Cardiac muscle cell (in vitro differentiated cells and primary cell): ENCODE measurements at regions not wholly inside any gene's neighbourhood (a gene's known extent, or its start where the extent isn't known, plus 50 kb on each side); places are given as distances from the start of the nearest gene placed in this dataset.

ENCODE experiments used
- DNase-seq, 2 donors: peaks; one replicate each; pipeline versions ENCODE4 v3.0.0 to v3.0.0-alpha.2; 2010 to 2017; ENCODE audit warnings: low read depth in 1 of 2, low spot score in 1 of 2
- H3K27ac ChIP-seq: fragments of 200-600 bp; sonication (generic); 2 replicates; pipeline ENCODE4 v1.5.1; 2016
- H3K27me3 ChIP-seq: fragments of 200-600 bp; sonication (generic); 2 replicates; pipeline ENCODE4 v1.6.0; 2016; ENCODE audit warnings: control low read depth
- H3K36me3 ChIP-seq: fragments of 200-600 bp; sonication (generic); 2 replicates; pipeline ENCODE4 v1.5.1; 2016; ENCODE audit warnings: control low read depth
- H3K4me1 ChIP-seq: fragments of 200-600 bp; sonication (generic); 2 replicates; pipeline ENCODE4 v1.8.1; 2017; ENCODE audit warnings: low read depth, mild to moderate bottlenecking, mixed run types
- H3K4me3 ChIP-seq: fragments of 200-600 bp; sonication (generic); 2 replicates; pipeline ENCODE4 v1.5.1; 2016; ENCODE audit warnings: mild to moderate bottlenecking
- H3K9me3 ChIP-seq: fragments of 200-600 bp; sonication (generic); 2 replicates; pipeline ENCODE4 v1.5.1; 2017; ENCODE audit warnings: low read depth, mild to moderate bottlenecking, control low read depth
- TF ChIP-seq, protein P1 (sequence below): IDR thresholded peaks from 2 replicates; pipeline ENCODE4 v1.5.1; 2012; ENCODE audit warnings: low read depth, mild to moderate bottlenecking, low read length

DNA sequence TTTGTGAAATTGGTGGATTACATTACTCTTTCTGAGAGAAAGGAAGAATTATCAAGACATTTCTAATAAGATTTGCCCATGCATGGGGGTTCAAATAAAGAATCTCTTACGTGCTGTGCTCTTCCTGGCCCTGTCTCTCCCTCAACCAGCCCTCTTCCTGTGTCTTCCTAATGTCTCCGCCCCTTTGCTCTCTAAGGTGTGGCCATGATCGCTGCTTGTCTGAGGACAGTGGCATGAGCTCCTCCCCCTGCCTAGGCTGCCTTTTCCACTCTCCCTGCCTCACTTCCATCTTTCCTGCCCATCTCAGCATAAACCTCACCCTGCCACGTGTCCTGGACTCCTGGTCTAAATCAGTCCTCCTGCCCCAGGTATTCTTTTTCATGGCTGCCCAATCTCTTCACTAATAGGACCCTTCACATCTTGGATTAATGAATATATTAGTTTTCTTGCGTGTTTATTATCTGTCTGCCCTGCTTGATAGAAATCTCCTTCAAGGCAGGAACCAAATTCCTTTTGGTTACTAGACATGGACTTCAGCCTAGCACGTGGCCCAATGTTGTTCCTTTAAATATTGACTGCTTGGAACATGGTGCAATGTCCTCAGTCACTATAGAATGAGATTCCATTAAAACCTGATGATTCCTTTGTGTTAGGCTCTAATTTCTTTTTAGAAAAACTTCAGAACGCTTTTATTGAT lies 122.3 kb downstream of the MTRR start:
- TF ChIP-seq, protein P1, sequence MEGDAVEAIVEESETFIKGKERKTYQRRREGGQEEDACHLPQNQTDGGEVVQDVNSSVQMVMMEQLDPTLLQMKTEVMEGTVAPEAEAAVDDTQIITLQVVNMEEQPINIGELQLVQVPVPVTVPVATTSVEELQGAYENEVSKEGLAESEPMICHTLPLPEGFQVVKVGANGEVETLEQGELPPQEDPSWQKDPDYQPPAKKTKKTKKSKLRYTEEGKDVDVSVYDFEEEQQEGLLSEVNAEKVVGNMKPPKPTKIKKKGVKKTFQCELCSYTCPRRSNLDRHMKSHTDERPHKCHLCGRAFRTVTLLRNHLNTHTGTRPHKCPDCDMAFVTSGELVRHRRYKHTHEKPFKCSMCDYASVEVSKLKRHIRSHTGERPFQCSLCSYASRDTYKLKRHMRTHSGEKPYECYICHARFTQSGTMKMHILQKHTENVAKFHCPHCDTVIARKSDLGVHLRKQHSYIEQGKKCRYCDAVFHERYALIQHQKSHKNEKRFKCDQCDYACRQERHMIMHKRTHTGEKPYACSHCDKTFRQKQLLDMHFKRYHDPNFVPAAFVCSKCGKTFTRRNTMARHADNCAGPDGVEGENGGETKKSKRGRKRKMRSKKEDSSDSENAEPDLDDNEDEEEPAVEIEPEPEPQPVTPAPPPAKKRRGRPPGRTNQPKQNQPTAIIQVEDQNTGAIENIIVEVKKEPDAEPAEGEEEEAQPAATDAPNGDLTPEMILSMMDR, result no peak
- Histone ChIP-seq H3K36me3 (no peaks in the 10 kb centered on the region), H3K4me3 (no peak overlapping the region), H3K27ac (no peak overlapping the region), H3K9me3 (no peaks in the 10 kb centered on the region), H3K4me1 (no peaks in the 10 kb centered on the region), H3K27me3 (no peaks in the 10 kb centered on the region)
- DNase-seq, result no peak

DNA sequence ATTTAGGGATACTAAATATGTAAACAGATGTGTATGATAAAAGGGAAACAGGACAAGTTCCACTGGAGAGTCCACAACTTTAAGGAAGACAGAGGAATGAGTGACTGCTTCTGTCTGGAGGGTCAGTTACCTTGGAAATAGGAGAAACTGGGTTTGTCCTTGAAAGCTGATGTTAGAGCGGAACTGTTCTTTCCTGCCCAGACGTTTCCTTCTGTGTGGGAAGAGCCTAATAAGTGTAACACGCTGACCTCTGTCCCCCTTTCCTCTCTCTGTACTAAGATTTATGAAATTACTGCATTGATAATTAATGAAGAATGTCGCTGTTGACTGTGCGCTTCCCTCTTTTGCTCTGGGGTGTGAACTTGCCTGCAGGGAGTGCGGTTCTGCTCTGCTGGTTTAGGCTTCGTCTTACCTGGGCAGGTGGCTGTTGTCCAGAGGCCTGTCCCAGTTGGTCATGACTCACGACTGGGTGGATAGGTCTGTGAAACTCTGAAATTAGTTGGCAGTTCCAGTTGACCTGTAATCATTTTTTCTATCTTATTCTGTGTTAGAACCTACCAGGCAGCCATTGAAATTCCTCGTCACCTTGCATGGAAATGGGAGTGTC lies 126.8 kb downstream of the MTRR start:
- Histone ChIP-seq H3K36me3 (no peaks in the 10 kb centered on the region), H3K27me3 (no peaks in the 10 kb centered on the region), H3K9me3 (no peaks in the 10 kb centered on the region), H3K4me1 (no peaks in the 10 kb centered on the region), H3K27ac (no peak overlapping the region), H3K4me3 (no peak overlapping the region)
- no peak for DNase-seq
- TF ChIP-seq, protein P1, result no peak

DNA sequence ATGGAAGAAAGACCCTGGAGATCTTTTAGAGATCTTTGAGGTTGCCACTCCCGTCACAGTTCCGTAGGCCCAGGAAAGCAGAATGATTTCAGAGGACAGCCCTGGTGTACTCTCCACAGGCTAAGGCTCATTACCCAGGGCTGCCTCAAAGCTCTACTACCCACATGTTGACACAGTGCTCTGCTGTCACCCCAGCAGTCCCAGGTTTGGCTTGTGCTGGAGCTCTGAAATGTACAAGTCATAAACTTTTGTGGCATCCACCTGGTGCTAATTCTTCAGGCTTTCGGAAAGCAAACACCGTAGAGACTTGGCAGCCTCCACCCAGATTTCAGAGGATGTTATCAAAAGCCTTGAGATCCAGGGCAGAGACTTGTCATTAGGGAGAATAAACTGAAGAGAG lies 136.5 kb downstream of the MTRR start:
- no peak overlapping the region for H3K27ac ChIP-seq
- no peak for DNase-seq
- TF ChIP-seq, protein P1, result no peak
- no peaks in the 10 kb centered on the region for H3K4me1 ChIP-seq
- H3K36me3 ChIP-seq, result no peaks in the 10 kb centered on the region
- H3K27me3 ChIP-seq, result no peaks in the 10 kb centered on the region
- H3K4me3 ChIP-seq, result no peak overlapping the region
- no peaks in the 10 kb centered on the region for H3K9me3 ChIP-seq

DNA sequence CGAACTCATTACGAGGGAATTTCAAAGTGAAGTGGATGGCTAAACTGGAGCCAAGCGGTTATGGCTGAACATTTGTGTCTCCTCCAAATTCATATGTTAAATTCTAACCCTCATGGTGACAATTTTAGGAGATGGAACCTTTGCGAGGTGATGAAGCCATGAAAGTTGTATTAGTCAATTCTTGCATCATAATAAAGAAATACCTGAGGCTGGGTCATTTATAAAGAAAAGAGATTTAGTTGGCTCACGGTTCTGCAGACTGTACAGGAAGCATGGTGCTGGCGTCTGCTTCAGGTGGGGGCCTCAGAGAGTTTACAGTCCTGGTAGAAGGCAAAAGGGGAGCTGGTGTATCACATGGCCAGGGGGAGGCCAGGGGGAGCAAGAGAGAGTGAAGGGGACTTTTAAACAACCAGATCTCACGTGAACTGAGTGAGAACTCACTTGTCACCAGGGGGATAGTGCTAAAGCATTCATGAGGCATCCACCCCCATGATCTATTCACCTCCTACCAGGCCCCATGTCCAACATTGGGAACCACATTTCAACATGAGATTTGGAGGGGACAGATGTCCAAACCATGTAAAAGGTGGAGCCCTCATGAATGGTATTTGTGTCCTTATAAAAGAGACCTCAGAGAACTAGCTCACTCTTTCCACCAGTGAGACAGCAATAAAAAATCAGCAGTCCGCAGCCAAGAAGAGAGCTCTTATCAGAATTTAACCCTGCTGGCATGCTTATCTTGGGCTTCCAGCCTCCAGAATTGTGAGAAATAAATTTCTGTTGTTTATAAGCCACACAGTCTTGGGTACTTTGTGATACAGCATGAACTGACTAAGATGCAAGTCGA lies 143.4 kb downstream of the MTRR start:
- Histone ChIP-seq H3K27me3 (no peaks in the 10 kb centered on the region), H3K36me3 (no peaks in the 10 kb centered on the region), H3K9me3 (no peaks in the 10 kb centered on the region), H3K27ac (no peak overlapping the region), H3K4me1 (no peaks in the 10 kb centered on the region), H3K4me3 (no peak overlapping the region)
- TF ChIP-seq, protein P1, result no peak
- no peak for DNase-seq

DNA sequence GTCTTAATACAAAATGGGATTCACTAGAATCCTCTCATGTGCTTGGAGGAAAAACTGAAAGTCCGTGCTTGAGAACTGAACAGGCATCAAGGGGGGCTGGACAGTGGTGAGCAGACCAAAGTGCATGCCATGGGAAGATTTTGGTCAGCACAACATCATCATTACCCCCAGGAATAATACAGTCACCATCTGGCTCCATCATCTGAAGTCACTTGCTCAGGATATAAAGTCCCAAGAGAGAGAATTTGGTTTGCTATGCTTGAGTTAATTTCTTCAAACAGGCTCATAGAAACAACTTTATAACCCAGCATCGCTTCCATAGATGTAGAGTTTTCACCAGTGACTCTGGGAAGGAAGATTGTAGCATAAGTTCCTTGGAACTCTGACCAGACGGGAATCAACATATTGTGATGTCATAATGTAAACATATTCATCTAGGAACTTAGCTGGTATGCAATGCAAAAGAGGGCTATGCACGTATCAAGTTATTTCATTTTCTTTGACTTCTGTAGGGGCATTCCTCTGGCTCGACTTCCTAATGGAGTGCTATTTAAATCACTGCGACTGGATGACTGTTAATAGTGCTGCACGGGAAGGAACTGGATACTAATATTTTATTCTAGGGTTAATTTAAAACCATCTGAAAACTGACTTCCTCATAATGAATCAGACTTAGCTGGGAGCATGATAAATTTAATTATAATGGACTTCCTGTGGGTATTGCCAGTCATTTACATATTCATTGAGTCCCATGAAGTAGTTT lies 145.2 kb downstream of the MTRR start:
- no peaks in the 10 kb centered on the region for H3K4me1 ChIP-seq
- TF ChIP-seq, protein P1, result no peak
- no peak overlapping the region for H3K27ac ChIP-seq
- no peaks in the 10 kb centered on the region for H3K36me3 ChIP-seq
- no peak overlapping the region for H3K4me3 ChIP-seq
- no peaks in the 10 kb centered on the region for H3K27me3 ChIP-seq
- H3K9me3 ChIP-seq, result no peaks in the 10 kb centered on the region
- no peak for DNase-seq
